IMR-90 (cell line): ENCODE measurements at regions not wholly inside any gene's neighbourhood (a gene's known extent, or its start where the extent isn't known, plus 50 kb on each side); places are given as distances from the start of the nearest gene placed in this dataset.

ENCODE experiments used
- ATAC-seq: fragments of 200-7000 bp; cut with Tn5 transposase; 2 replicates; pipeline ENCODE4 v1.9.1; 2020; ENCODE audit warnings: low read depth, mild to moderate bottlenecking, moderate library complexity
- BruUV-seq: library from RNA; stranded (reverse); fragments of 400-500 nt; replicated peaks from 2 replicates; lab custom pipeline; 2021; lab: Mats Ljungman, UMichigan
- CTCF ChIA-PET: fragments of 300-600 bp; formaldehyde crosslinking; extraction: SDS; loops from one replicate; lab custom pipeline; 2021; ENCODE audit warnings: antibody characterized with exemption; lab: Yijun Ruan, JAX
- POLR2A ChIA-PET: fragments of 300-600 bp; sonication (Branson Sonifier 250); formaldehyde crosslinking; loops from one replicate; lab custom pipeline; 2022; ENCODE audit warnings: antibody characterized with exemption; ENCODE audit not compliant: unreplicated experiment; lab: Charles Lee
- DNase-seq: peaks from one replicate; pipeline ENCODE4 v3.0.0; 2013
- H2AFZ ChIP-seq: replicated peaks from 2 replicates; pipeline ENCODE3; 2013; ENCODE audit warnings: low read length, mild to moderate bottlenecking; ENCODE audit not compliant: poor library complexity
- H2AK5ac ChIP-seq: 2 replicates; pipeline ENCODE4 v1.6.1; 2013; ENCODE audit warnings: low read depth, low read length, inconsistent platforms
- H2AK9ac ChIP-seq: replicated peaks from 2 replicates; pipeline ENCODE3; 2013; ENCODE audit warnings: mild to moderate bottlenecking, low read depth, low read length, moderate library complexity; ENCODE audit not compliant: poor library complexity
- H2BK120ac ChIP-seq: 2 replicates; pipeline ENCODE4 v1.6.1; 2013; ENCODE audit warnings: low read depth, low read length, inconsistent platforms
- H2BK15ac ChIP-seq: 3 replicates; pipeline ENCODE4 v1.6.1; 2013; ENCODE audit warnings: low read depth, low read length, inconsistent platforms
- H2BK20ac ChIP-seq: 2 replicates; pipeline ENCODE4 v1.6.1; 2013; ENCODE audit warnings: low read depth, mild to moderate bottlenecking, inconsistent platforms, low read length, moderate library complexity
- H2BK5ac ChIP-seq: 2 replicates; pipeline ENCODE4 v1.6.1; 2013; ENCODE audit warnings: mild to moderate bottlenecking, low read depth, low read length, inconsistent platforms; ENCODE audit not compliant: poor library complexity, severe bottlenecking
- H3K14ac ChIP-seq: replicated peaks from 2 replicates; pipeline ENCODE4 v1.6.1; 2013; ENCODE audit warnings: low read depth, low read length, inconsistent platforms
- H3K18ac ChIP-seq: 2 replicates; pipeline ENCODE4 v1.6.1; 2013; ENCODE audit warnings: low read depth, low read length, control low read depth
- H3K23ac ChIP-seq: 2 replicates; pipeline ENCODE4 v1.6.1; 2013; ENCODE audit warnings: low read depth, low read length, inconsistent platforms
- H3K27ac ChIP-seq: 2 replicates; pipeline ENCODE4 v1.5.1; 2013; ENCODE audit warnings: mild to moderate bottlenecking, control low read depth, low read length; ENCODE audit not compliant: insufficient read depth
- H3K27me3 ChIP-seq: 2 replicates; pipeline ENCODE4 v1.6.1; 2013; ENCODE audit warnings: low read length; ENCODE audit not compliant: control insufficient read depth, insufficient read depth
- H3K36me3 ChIP-seq: 2 replicates; pipeline ENCODE4 v1.6.1; 2013; ENCODE audit warnings: low read length, mixed read lengths; ENCODE audit not compliant: control insufficient read depth, insufficient read depth
- H3K4ac ChIP-seq: 2 replicates; pipeline ENCODE4 v1.6.1; 2013; ENCODE audit warnings: low read depth, low read length, inconsistent platforms
- H3K4me1 ChIP-seq: 2 replicates; pipeline ENCODE4 v1.6.1; 2013; ENCODE audit warnings: low read length, mixed read lengths; ENCODE audit not compliant: control insufficient read depth, insufficient read depth
- H3K4me2 ChIP-seq: 2 replicates; pipeline ENCODE4 v1.6.1; 2013; ENCODE audit warnings: low read depth, mild to moderate bottlenecking, control low read depth, low read length, moderate library complexity
- H3K4me3 ChIP-seq: 2 replicates; pipeline ENCODE4 v1.5.1; 2013; ENCODE audit warnings: low read depth, mild to moderate bottlenecking, control low read depth, low read length, moderate library complexity; ENCODE audit not compliant: insufficient read depth
- H3K56ac ChIP-seq: 2 replicates; pipeline ENCODE4 v1.6.1; 2013; ENCODE audit warnings: low read length, inconsistent platforms; ENCODE audit not compliant: insufficient read depth; ENCODE audit errors: extremely low read depth
- H3K79me1 ChIP-seq, 2 experiments: 2 replicates each; pipeline ENCODE4 v1.6.1; 2013; ENCODE audit warnings: low read length in 2 of 2, inconsistent platforms in 1 of 2, low read depth in 1 of 2
- H3K9ac ChIP-seq: 2 replicates; pipeline ENCODE4 v1.6.1; 2013; ENCODE audit warnings: low read depth, low read length, control low read depth
- H3K9me1 ChIP-seq: 2 replicates; pipeline ENCODE4 v1.6.1; 2013; ENCODE audit warnings: low read length, inconsistent platforms; ENCODE audit not compliant: insufficient read depth
- H3K9me3 ChIP-seq: 2 replicates; pipeline ENCODE4 v1.6.1; 2013; ENCODE audit warnings: low read length; ENCODE audit not compliant: control insufficient read depth, insufficient read depth
- H4K20me1 ChIP-seq: 2 replicates; pipeline ENCODE4 v1.6.1; 2013; ENCODE audit warnings: low read length, inconsistent platforms; ENCODE audit not compliant: insufficient read depth
- H4K5ac ChIP-seq: 2 replicates; pipeline ENCODE4 v1.6.1; 2013; ENCODE audit warnings: mild to moderate bottlenecking, low read depth, low read length, control low read depth
- H4K8ac ChIP-seq, 2 experiments: 2 replicates each; pipeline ENCODE4 v1.6.1; 2013; ENCODE audit warnings: low read depth in 2 of 2, low read length in 2 of 2, control low read depth in 1 of 2, inconsistent platforms in 1 of 2
- H4K91ac ChIP-seq: 2 replicates; pipeline ENCODE4 v1.6.1; 2013; ENCODE audit warnings: low read depth, low read length, inconsistent platforms; ENCODE audit not compliant: insufficient read depth
- SMC3 ChIP-seq: fragments of 150-350 bp; IDR thresholded peaks from 2 replicates; pipeline ENCODE4 v1.6.1; 2016; ENCODE audit warnings: low read depth, mild to moderate bottlenecking, antibody characterized with exemption, low read length, moderate library complexity
- WGBS, 2 experiments: methylation state at CpG; one replicate each; pipeline versions ENCODE4 v1.1.5 to v1.1.7; 2013; ENCODE audit warnings: missing lambda C conversion rate in 2 of 2; ENCODE audit not compliant: insufficient read length in 1 of 2; ENCODE audit errors: extremely low coverage in 2 of 2; 5-methylcytosine and 5-hydroxymethylcytosine counted together
- dilution Hi-C: fragments of 300-500 bp; cut with HindIII; formaldehyde crosslinking; loops from one replicate; pipeline ENCODE4 v1.14.3; 2018; ENCODE audit warnings: low sequenced_read_pairs; ENCODE audit not compliant: unreplicated experiment
- in situ Hi-C: fragments of 300-500 bp; cut with MboI; formaldehyde crosslinking; loops from 3 replicates; pipeline ENCODE4 v1.14.3; 2019; ENCODE audit warnings: low sequenced_read_pairs, inconsistent platforms, mixed read lengths
- intact Hi-C: fragments of 100-400 bp; cut with micrococcal nuclease; formaldehyde crosslinking; loops from 2 replicates; pipeline ENCODE4 v1.10.0; 2022

GRCh38 chr20:22374678-22375590 lies 209.4 kb downstream of the FOXA2 start:
- Histone ChIP-seq H3K27ac (no peak overlapping the region), H3K27me3 (no peaks in the 10 kb centered on the region), H3K18ac (no peak overlapping the region), H3K79me1 (no peaks in the 10 kb centered on the region), H3K4me3 (no peak overlapping the region), H3K4me1 (no peaks in the 10 kb centered on the region), H3K23ac (no peak overlapping the region), H4K8ac (no peak overlapping the region), H4K91ac (no peak overlapping the region), H2BK5ac (no peak overlapping the region), H2BK15ac (no peak overlapping the region), H2AK5ac (no peak overlapping the region), H4K20me1 (no peaks in the 10 kb centered on the region), H3K4ac (no peak overlapping the region), H2AK9ac (no peak overlapping the region), H2BK20ac (no peak overlapping the region), H3K9ac (no peak overlapping the region), H3K4me2 (no peak overlapping the region), H2AFZ (no peak overlapping the region), H4K5ac (no peak overlapping the region), H3K56ac (no peak overlapping the region), H2BK120ac (no peak overlapping the region), H3K36me3 (no peaks in the 10 kb centered on the region), H3K14ac (no peak overlapping the region), H3K9me1 (no peaks in the 10 kb centered on the region), H3K9me3 (no peaks in the 10 kb centered on the region)
- DNase-seq = no peak
- no TSS peak for BruUV-seq
- ATAC-seq = no peak
- WGBS, 2 experiments = no CpG with 5 or more reads among the region's 12 CpGs
- ChIA-PET CTCF (no interaction called here), POLR2A (no interaction called here)
- intact Hi-C loops (no loop called here), in situ Hi-C loops (no loop called here), dilution Hi-C loops (no loop called here)
- TF ChIP-seq SMC3 = no peak
